HEK293 (cell line): ENCODE measurements at regions not wholly inside any gene's neighbourhood (a gene's known extent, or its start where the extent isn't known, plus 50 kb on each side); places are given as distances from the start of the nearest gene placed in this dataset.

Source experiments
- CTCF ChIA-PET: fragments of 350-600 bp; formaldehyde crosslinking; extraction: SDS; loops from one replicate; lab custom pipeline; 2021; ENCODE audit warnings: antibody characterized with exemption; lab: Yijun Ruan, JAX
- POLR2A ChIA-PET: fragments of 300-600 bp; formaldehyde crosslinking; extraction: SDS; loops from one replicate; lab custom pipeline; 2020; ENCODE audit warnings: antibody characterized with exemption, inconsistent platforms; lab: Yijun Ruan, JAX
- H3K27ac ChIP-seq: fragments of 200-500 bp; sonication (Bioruptor generic); 2 replicates; pipeline ENCODE4 v1.5.1; 2014; ENCODE audit warnings: low read depth, low read length, control low read depth, inconsistent platforms; ENCODE audit errors: extremely low read depth
- H3K36me3 ChIP-seq, 2 experiments: fragments of 200-500 bp in 1 of 2; sonication (Bioruptor generic) in 1 of 2; 1 replicate in 1 of 2; 2 replicates in 1 of 2; pipeline ENCODE4 v1.5.1; 2014 to 2017; ENCODE audit warnings: inconsistent platforms in 2 of 2, low read length in 2 of 2; ENCODE audit not compliant: control insufficient read depth in 2 of 2, insufficient read depth in 1 of 2
- H3K4me1 ChIP-seq: fragments of 200-500 bp; sonication (Bioruptor generic); 2 replicates; pipeline ENCODE4 v1.5.1; 2014; ENCODE audit warnings: mild to moderate bottlenecking, low read length, inconsistent platforms; ENCODE audit not compliant: control insufficient read depth, insufficient read depth
- H3K4me3 ChIP-seq: 2 replicates; pipeline ENCODE4 v1.5.1; 2011; ENCODE audit warnings: low read depth, mild to moderate bottlenecking, control low read depth, low read length, moderate library complexity
- H3K9me3 ChIP-seq: fragments of 200-500 bp; sonication (Bioruptor generic); 2 replicates; pipeline ENCODE4 v1.5.1; 2014; ENCODE audit warnings: low read depth, low read length, inconsistent platforms; ENCODE audit not compliant: control insufficient read depth, insufficient read depth
- FEZF1 ChIP-seq: fragments of 450-650 bp; formaldehyde crosslinking; IDR thresholded peaks from 2 replicates; pipeline ENCODE4 v1.5.1; 2016; ENCODE audit warnings: missing biosample characterization, missing genetic modification characterization
- GLIS2 ChIP-seq: fragments of 450-650 bp; formaldehyde crosslinking; IDR thresholded peaks from 2 replicates; pipeline ENCODE4 v1.5.1; 2016; ENCODE audit warnings: missing biosample characterization, missing genetic modification characterization
- HOXA7 ChIP-seq: sonication (generic); formaldehyde crosslinking; IDR thresholded peaks from 2 replicates; pipeline ENCODE4 v1.8.1; 2022; ENCODE audit warnings: missing genetic modification reagents, borderline replicate concordance
- OVOL3 ChIP-seq: fragments of 450-650 bp; formaldehyde crosslinking; IDR thresholded peaks from 2 replicates; pipeline ENCODE4 v1.5.1; 2016; ENCODE audit warnings: missing biosample characterization, missing genetic modification characterization
- PRDM6 ChIP-seq: fragments of 450-650 bp; formaldehyde crosslinking; IDR thresholded peaks from 2 replicates; pipeline ENCODE4 v1.5.1; 2017; ENCODE audit warnings: missing biosample characterization, missing genetic modification characterization
- RBAK ChIP-seq: fragments of 450-650 bp; formaldehyde crosslinking; IDR thresholded peaks from 2 replicates; pipeline ENCODE4 v1.5.1; 2016; ENCODE audit warnings: missing biosample characterization, missing genetic modification characterization
- SCRT2 ChIP-seq: fragments of 450-650 bp; formaldehyde crosslinking; IDR thresholded peaks from 2 replicates; pipeline ENCODE4 v1.5.1; 2016; ENCODE audit warnings: missing biosample characterization, missing genetic modification characterization
- TRIM28 ChIP-seq: IDR thresholded peaks from 2 replicates; pipeline ENCODE4 v1.6.1; 2011; ENCODE audit warnings: low read length, control low read depth, borderline replicate concordance
- ZFP41 ChIP-seq: fragments of 450-650 bp; formaldehyde crosslinking; IDR thresholded peaks from 2 replicates; pipeline ENCODE4 v1.5.1; 2016; ENCODE audit warnings: missing biosample characterization, missing genetic modification characterization, borderline replicate concordance
- ZNF157 ChIP-seq: fragments of 450-650 bp; formaldehyde crosslinking; IDR thresholded peaks from 2 replicates; pipeline ENCODE4 v1.5.1; 2016; ENCODE audit warnings: missing biosample characterization, missing genetic modification characterization
- ZNF18 ChIP-seq: fragments of 450-650 bp; formaldehyde crosslinking; IDR thresholded peaks from 2 replicates; pipeline ENCODE4 v1.5.1; 2016; ENCODE audit warnings: missing biosample characterization, missing genetic modification characterization
- ZNF366 ChIP-seq: fragments of 450-650 bp; formaldehyde crosslinking; conservative IDR thresholded peaks from 2 replicates; pipeline ENCODE4 v1.5.1; 2016; ENCODE audit warnings: missing biosample characterization, missing genetic modification characterization
- ZNF529 ChIP-seq: fragments of 450-650 bp; formaldehyde crosslinking; IDR thresholded peaks from 2 replicates; pipeline ENCODE4 v1.5.1; 2017; ENCODE audit warnings: missing genetic modification characterization, missing biosample characterization; ENCODE audit not compliant: insufficient replicate concordance
- ZNF560 ChIP-seq: fragments of 450-650 bp; formaldehyde crosslinking; IDR thresholded peaks from 2 replicates; pipeline ENCODE4 v1.5.1; 2017; ENCODE audit warnings: missing biosample characterization, missing genetic modification characterization, borderline replicate concordance
- ZNF664 ChIP-seq: fragments of 450-650 bp; formaldehyde crosslinking; IDR thresholded peaks from 2 replicates; pipeline ENCODE4 v1.5.1; 2016; ENCODE audit warnings: missing biosample characterization, missing genetic modification characterization
- ZNF707 ChIP-seq: fragments of 450-650 bp; formaldehyde crosslinking; IDR thresholded peaks from 2 replicates; pipeline ENCODE4 v1.5.1; 2016; ENCODE audit warnings: missing biosample characterization, missing genetic modification characterization
- ZNF792 ChIP-seq: fragments of 450-650 bp; formaldehyde crosslinking; IDR thresholded peaks from 2 replicates; pipeline ENCODE4 v1.5.1; 2016; ENCODE audit warnings: missing biosample characterization, missing genetic modification characterization
- ZNF830 ChIP-seq: fragments of 450-650 bp; IDR thresholded peaks from 2 replicates; pipeline ENCODE4 v1.5.0; 2018; ENCODE audit warnings: missing biosample characterization, missing genetic modification characterization, low read depth, mild to moderate bottlenecking, moderate library complexity
- ZSCAN23 ChIP-seq: fragments of 450-650 bp; formaldehyde crosslinking; IDR thresholded peaks from 2 replicates; pipeline ENCODE4 v1.5.1; 2016; ENCODE audit warnings: missing biosample characterization, missing genetic modification characterization
- TF ChIP-seq, protein P1 (sequence below): fragments of 450-650 bp; formaldehyde crosslinking; IDR thresholded peaks from 2 replicates; pipeline ENCODE4 v1.5.1; 2016; ENCODE audit warnings: missing biosample characterization, missing genetic modification characterization

DNA sequence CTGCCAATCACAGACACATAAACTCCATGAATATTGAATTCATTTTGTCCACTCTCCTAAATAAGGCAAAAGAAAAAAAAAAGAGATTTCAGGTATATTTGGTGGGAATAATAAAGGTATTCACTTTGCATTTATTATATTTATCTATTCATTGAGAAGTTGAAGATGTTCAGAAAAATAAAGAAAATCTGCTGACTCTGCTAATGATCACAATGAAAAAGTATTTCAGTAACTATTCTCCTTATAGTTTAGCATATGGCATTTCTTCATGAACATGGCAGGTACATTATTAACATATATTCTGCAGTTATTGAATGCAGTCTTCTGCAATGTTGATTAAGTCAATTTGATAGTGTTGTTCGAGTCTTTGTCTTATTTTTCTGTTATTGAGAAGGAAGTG, 202.5 kb upstream of the ANKRD50 start:
- TF ChIP-seq ZSCAN23 = no peak
- no peak for TF ChIP-seq ZNF18
- no peak for TF ChIP-seq FEZF1
- TF ChIP-seq GLIS2 = no peak
- no peak for TF ChIP-seq ZFP41
- TF ChIP-seq ZNF529 (tag by site-specific recombination) = no peak
- no peak for TF ChIP-seq ZNF366
- TF ChIP-seq OVOL3 = no peak
- no peak for TF ChIP-seq ZNF664 (tag by site-specific recombination)
- TF ChIP-seq ZNF560 (tag by site-specific recombination) = no peak
- TF ChIP-seq TRIM28 = no peak
- TF ChIP-seq HOXA7 (CRISPR knock-in tag) = no peak
- no peak for TF ChIP-seq ZNF830 (tag by site-specific recombination)
- TF ChIP-seq RBAK (tag by site-specific recombination) = no peak
- TF ChIP-seq PRDM6 (tag by site-specific recombination) = no peak
- TF ChIP-seq, protein P1, sequence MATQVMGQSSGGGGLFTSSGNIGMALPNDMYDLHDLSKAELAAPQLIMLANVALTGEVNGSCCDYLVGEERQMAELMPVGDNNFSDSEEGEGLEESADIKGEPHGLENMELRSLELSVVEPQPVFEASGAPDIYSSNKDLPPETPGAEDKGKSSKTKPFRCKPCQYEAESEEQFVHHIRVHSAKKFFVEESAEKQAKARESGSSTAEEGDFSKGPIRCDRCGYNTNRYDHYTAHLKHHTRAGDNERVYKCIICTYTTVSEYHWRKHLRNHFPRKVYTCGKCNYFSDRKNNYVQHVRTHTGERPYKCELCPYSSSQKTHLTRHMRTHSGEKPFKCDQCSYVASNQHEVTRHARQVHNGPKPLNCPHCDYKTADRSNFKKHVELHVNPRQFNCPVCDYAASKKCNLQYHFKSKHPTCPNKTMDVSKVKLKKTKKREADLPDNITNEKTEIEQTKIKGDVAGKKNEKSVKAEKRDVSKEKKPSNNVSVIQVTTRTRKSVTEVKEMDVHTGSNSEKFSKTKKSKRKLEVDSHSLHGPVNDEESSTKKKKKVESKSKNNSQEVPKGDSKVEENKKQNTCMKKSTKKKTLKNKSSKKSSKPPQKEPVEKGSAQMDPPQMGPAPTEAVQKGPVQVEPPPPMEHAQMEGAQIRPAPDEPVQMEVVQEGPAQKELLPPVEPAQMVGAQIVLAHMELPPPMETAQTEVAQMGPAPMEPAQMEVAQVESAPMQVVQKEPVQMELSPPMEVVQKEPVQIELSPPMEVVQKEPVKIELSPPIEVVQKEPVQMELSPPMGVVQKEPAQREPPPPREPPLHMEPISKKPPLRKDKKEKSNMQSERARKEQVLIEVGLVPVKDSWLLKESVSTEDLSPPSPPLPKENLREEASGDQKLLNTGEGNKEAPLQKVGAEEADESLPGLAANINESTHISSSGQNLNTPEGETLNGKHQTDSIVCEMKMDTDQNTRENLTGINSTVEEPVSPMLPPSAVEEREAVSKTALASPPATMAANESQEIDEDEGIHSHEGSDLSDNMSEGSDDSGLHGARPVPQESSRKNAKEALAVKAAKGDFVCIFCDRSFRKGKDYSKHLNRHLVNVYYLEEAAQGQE = no peak
- H3K27ac ChIP-seq = no peak overlapping the region
- H3K36me3 ChIP-seq = no peaks in the 10 kb centered on the region
- H3K4me1 ChIP-seq = no peaks in the 10 kb centered on the region
- no peak overlapping the region for H3K4me3 ChIP-seq
- CTCF ChIA-PET = no interaction called here
- POLR2A ChIA-PET = no interaction called here
- no peaks in the 10 kb centered on the region for H3K9me3 ChIP-seq

DNA sequence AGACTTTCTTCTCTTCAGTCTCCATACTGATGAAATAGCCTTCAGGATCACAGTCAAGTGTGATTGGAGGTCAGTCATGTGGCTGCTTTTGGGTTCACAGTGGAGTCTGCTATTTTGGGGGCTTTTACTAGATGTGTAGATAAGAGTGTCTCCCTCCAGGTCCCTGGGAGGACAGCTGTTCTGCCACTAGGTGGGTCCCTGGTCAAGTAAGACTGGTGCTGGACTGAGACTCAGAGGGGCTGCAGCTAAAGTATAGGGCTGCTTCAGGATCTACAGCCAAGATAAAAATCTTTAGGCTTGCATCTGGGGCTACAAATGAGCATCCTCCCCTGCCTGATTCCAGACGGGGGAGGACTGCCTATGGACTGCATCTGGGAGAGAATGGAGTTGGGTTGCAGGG, 200.7 kb upstream of the ANKRD50 start:
- Histone ChIP-seq H3K4me1 (no peaks in the 10 kb centered on the region), H3K36me3 (no peaks in the 10 kb centered on the region), H3K27ac (no peak overlapping the region), H3K9me3 (no peaks in the 10 kb centered on the region), H3K4me3 (no peak overlapping the region)
- ChIA-PET POLR2A (no interaction called here), CTCF (no interaction called here)
- TF ChIP-seq ZNF792 (tag by site-specific recombination) = no peak
- no peak for TF ChIP-seq ZNF157 (tag by site-specific recombination)
- TF ChIP-seq SCRT2 (tag by site-specific recombination) = no peak
- no peak for TF ChIP-seq ZNF707
